ENCODE measurements at regions not wholly inside any gene's neighbourhood (a gene's known extent, or its start where the extent isn't known, plus 50 kb on each side); places are given as distances from the start of the nearest gene placed in this dataset.
A peak's percentile ranks its signal among the peaks of the same experiment; 100 is the strongest.

- ATAC-seq = no peak
- H3K4me3 Mint-ChIP-seq = no peak overlapping the region
- H3K27me3 Mint-ChIP-seq (ENCODE audit: low read depth) = no peaks in the 10 kb centered on the region
- TF ChIP-seq SOX15 (CRISPR knock-in tag; IDR thresholded peaks at IDR 0.05) = no peak
- TF ChIP-seq NR1H2 (CRISPR knock-in tag; IDR thresholded peaks at IDR 0.05) = no peak
- TF ChIP-seq ZNF317 (CRISPR knock-in tag; IDR thresholded peaks at IDR 0.05; ENCODE audit: borderline replicate concordance, low read depth) = no peak
- no peak for TF ChIP-seq GTF2I (CRISPR knock-in tag; conservative IDR thresholded peaks at IDR 0.05)
- peak; percentile 90 for TF ChIP-seq HMGA2 (CRISPR knock-in tag; IDR thresholded peaks at IDR 0.05)
- TF ChIP-seq SP1 (CRISPR knock-in tag; conservative IDR thresholded peaks at IDR 0.05) = no peak
- no peak for DNase-seq (ENCODE audit: low spot score)
- peaks cover 26% of the 10 kb centered on the region for H3K4me1 Mint-ChIP-seq
- no peaks in the 10 kb centered on the region for H3K9me3 Mint-ChIP-seq
- H3K36me3 Mint-ChIP-seq = no peaks in the 10 kb centered on the region
- ChIA-PET POLR2A (no interaction called here), CTCF (no interaction called here)
- no peak overlapping the region for H3K27ac Mint-ChIP-seq
Observed at GRCh38 chr3:95718168-95718567, 1096.2 kb upstream of the EPHA6 start.

- CTCF ChIA-PET = no interaction called here
- H3K4me1 Mint-ChIP-seq = peaks cover 26% of the 10 kb centered on the region
Observed at GRCh38 chr3:95719481-95719880, 1094.9 kb upstream of the EPHA6 start.

GRCh38 chr3:95721938-95722337 is 1092.5 kb upstream of the EPHA6 start:
- Mint-ChIP-seq H3K27me3 (ENCODE audit: low read depth) (no peaks in the 10 kb centered on the region), H3K4me3 (no peak overlapping the region), H3K27ac (no peak overlapping the region), H3K36me3 (no peaks in the 10 kb centered on the region), H3K9me3 (no peaks in the 10 kb centered on the region), H3K4me1 (peaks cover 6% of the 10 kb centered on the region)
- POLR2A ChIA-PET = no interaction called here
- CTCF ChIA-PET = no interaction called here
- DNase-seq (ENCODE audit: low spot score) (no peak), ATAC-seq (no peak)
- TF ChIP-seq FOXK1 (CRISPR knock-in tag; IDR thresholded peaks at IDR 0.05) (no peak), ZNF219 (CRISPR knock-in tag; IDR thresholded peaks at IDR 0.05; ENCODE audit: borderline replicate concordance) (no peak), ZBTB43 (CRISPR knock-in tag; IDR thresholded peaks at IDR 0.05) (no peak), ERG (CRISPR knock-in tag; IDR thresholded peaks at IDR 0.05) (no peak), ZNF232 (CRISPR knock-in tag; IDR thresholded peaks at IDR 0.05) (no peak), GRHL2 (CRISPR knock-in tag; IDR thresholded peaks at IDR 0.05; ENCODE audit: insufficient replicate concordance, severe bottlenecking) (no peak), ETV6 (CRISPR knock-in tag; IDR thresholded peaks at IDR 0.05) (no peak), SP1 (CRISPR knock-in tag; conservative IDR thresholded peaks at IDR 0.05) (no peak), CDX4 (CRISPR knock-in tag; IDR thresholded peaks at IDR 0.05; ENCODE audit: borderline replicate concordance) (no peak), ZMAT4 (CRISPR knock-in tag; IDR thresholded peaks at IDR 0.05) (no peak), NFATC4 (CRISPR knock-in tag; IDR thresholded peaks at IDR 0.05) (no peak), PRDM15 (CRISPR knock-in tag; IDR thresholded peaks at IDR 0.05) (no peak), FOXP1 (CRISPR knock-in tag; IDR thresholded peaks at IDR 0.05; ENCODE audit: borderline replicate concordance) (no peak), OVOL2 (CRISPR knock-in tag; IDR thresholded peaks at IDR 0.05; ENCODE audit: borderline replicate concordance) (no peak), ELF4 (CRISPR knock-in tag; IDR thresholded peaks at IDR 0.05; ENCODE audit: low read depth) (no peak)

More at GRCh38 chr3:95719481-95719880, 1094.9 kb upstream of the EPHA6 start:
- TF ChIP-seq FOXK1 (CRISPR knock-in tag; IDR thresholded peaks at IDR 0.05) (no peak), NFE2L1 (CRISPR knock-in tag; IDR thresholded peaks at IDR 0.05) (no peak), RELA (CRISPR knock-in tag; IDR thresholded peaks at IDR 0.05; ENCODE audit: borderline replicate concordance) (no peak)
- ATAC-seq (no peak), DNase-seq (ENCODE audit: low spot score) (no peak)
- no peaks in the 10 kb centered on the region for H3K36me3 Mint-ChIP-seq
- no peak overlapping the region for H3K4me3 Mint-ChIP-seq
- H3K27me3 Mint-ChIP-seq (ENCODE audit: low read depth) = no peaks in the 10 kb centered on the region
- H3K27ac Mint-ChIP-seq = no peak overlapping the region
- no peaks in the 10 kb centered on the region for H3K9me3 Mint-ChIP-seq
- POLR2A ChIA-PET = no interaction called here

All from WTC11 (cell line).